IPS-18a (cell line): ENCODE measurements at regions not wholly inside any gene's neighbourhood (a gene's known extent, or its start where the extent isn't known, plus 50 kb on each side); places are given as distances from the start of the nearest gene placed in this dataset.

ENCODE experiments used
- H3K27ac ChIP-seq: one replicate; pipeline ENCODE4 v1.5.1; 2013; ENCODE audit warnings: low read length
- H3K27me3 ChIP-seq: one replicate; pipeline ENCODE4 v1.6.1; 2013; ENCODE audit warnings: mild to moderate bottlenecking, low read length; ENCODE audit not compliant: control insufficient read depth, insufficient read depth
- H3K36me3 ChIP-seq: one replicate; pipeline ENCODE4 v1.6.1; 2013; ENCODE audit warnings: low read depth, low read length; ENCODE audit not compliant: control insufficient read depth
- H3K4me1 ChIP-seq: one replicate; pipeline ENCODE4 v1.6.1; 2013; ENCODE audit warnings: low read depth, low read length; ENCODE audit not compliant: control insufficient read depth
- H3K4me3 ChIP-seq: one replicate; pipeline ENCODE4 v1.5.1; 2013; ENCODE audit warnings: low read length
- H3K9ac ChIP-seq: one replicate; pipeline ENCODE4 v1.6.1; 2013; ENCODE audit warnings: mild to moderate bottlenecking, low read length, moderate library complexity
- H3K9me3 ChIP-seq: one replicate; pipeline ENCODE4 v1.6.1; 2013; ENCODE audit warnings: low read depth, low read length; ENCODE audit not compliant: control insufficient read depth

- Histone ChIP-seq H3K36me3 (no peaks in the 10 kb centered on the region), H3K27ac (no peak overlapping the region)
Measured at GRCh38 chr2:78699696-78700095, 325.8 kb upstream of the REG3G start.

GRCh38 chr2:78701546-78701945 is 324.0 kb upstream of the REG3G start:
- no peak overlapping the region for H3K9ac ChIP-seq
- no peaks in the 10 kb centered on the region for H3K27me3 ChIP-seq
- H3K9me3 ChIP-seq = no peaks in the 10 kb centered on the region
- H3K4me3 ChIP-seq = no peak overlapping the region
- H3K36me3 ChIP-seq = no peaks in the 10 kb centered on the region
- H3K27ac ChIP-seq = no peak overlapping the region
- H3K4me1 ChIP-seq = no peaks in the 10 kb centered on the region

More at GRCh38 chr2:78699696-78700095, 325.8 kb upstream of the REG3G start:
- no peak overlapping the region for H3K4me3 ChIP-seq
- no peaks in the 10 kb centered on the region for H3K27me3 ChIP-seq
- no peak overlapping the region for H3K9ac ChIP-seq
- H3K9me3 ChIP-seq = no peaks in the 10 kb centered on the region
- H3K4me1 ChIP-seq = no peaks in the 10 kb centered on the region

DNA sequence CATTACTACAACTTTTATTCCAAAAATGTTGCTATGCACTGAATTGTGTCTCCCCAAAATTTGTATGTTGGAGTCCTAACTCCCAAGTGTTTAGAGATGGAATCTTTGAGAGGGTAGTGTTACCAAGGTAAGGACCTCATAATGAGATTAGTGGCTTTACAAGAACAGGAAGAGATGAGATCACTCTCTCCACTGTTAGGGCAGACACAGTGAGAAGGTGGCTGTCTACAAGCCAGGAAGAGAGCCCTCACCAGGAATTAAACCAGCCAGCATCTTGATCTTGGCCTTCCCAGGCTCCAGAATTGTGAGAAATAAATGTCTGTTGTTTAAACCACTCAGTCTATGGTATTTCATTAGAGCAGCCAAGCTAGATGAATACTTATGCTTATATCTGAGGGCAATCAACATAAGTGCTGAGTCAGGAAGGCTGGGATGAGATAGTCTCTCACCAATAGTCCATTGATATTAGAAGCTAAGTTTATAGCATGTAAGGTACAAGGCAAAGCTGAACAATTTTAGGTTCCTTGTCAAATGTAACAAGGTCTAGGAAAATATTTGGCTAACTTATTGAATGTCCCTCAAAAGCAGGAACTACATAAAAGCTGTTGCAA is 317.6 kb upstream of the REG3G start:
- no peaks in the 10 kb centered on the region for H3K36me3 ChIP-seq
- H3K9ac ChIP-seq = no peak overlapping the region
- H3K27me3 ChIP-seq = no peaks in the 10 kb centered on the region
- no peaks in the 10 kb centered on the region for H3K4me1 ChIP-seq
- no peak overlapping the region for H3K27ac ChIP-seq
- H3K9me3 ChIP-seq = no peaks in the 10 kb centered on the region
- H3K4me3 ChIP-seq = no peak overlapping the region

DNA sequence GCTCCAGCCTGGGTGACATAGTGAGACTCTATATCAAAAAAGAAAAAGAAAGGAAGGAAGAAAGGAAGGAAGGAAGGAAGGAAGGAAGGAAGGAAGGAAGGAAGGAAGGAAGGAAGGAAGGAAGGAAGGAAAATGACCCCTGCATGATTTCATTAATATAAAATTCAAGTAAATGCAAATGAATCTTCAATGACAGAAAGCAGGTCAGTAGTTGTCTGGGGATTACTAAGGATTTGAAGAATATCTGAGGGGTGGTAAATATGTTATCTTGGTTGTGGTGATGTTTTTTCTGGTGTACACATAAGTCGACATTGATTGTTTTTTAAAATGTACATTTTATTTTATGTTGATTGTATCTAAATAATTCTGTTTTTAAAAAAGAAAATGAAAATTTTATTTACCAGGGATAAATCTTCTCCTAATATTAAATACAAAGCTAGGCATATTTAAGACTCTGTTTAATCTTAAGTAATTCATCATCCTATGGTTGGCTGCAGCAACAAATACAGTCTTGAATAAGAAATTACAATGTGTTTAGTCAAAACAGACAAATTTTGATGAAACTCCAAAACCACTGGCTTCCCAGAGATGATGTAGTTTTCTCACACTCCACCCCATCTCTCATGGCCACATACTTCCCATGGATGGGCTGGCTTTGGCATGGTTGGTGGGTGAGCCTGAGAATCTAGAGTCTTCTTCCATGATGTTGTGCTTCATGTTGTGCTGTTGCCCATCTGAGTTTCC is 314.7 kb upstream of the REG3G start:
- no peaks in the 10 kb centered on the region for H3K27me3 ChIP-seq
- H3K9ac ChIP-seq = no peak overlapping the region
- H3K4me3 ChIP-seq = no peak overlapping the region
- no peaks in the 10 kb centered on the region for H3K9me3 ChIP-seq
- no peak overlapping the region for H3K27ac ChIP-seq
- H3K36me3 ChIP-seq = no peaks in the 10 kb centered on the region
- H3K4me1 ChIP-seq = no peaks in the 10 kb centered on the region

DNA sequence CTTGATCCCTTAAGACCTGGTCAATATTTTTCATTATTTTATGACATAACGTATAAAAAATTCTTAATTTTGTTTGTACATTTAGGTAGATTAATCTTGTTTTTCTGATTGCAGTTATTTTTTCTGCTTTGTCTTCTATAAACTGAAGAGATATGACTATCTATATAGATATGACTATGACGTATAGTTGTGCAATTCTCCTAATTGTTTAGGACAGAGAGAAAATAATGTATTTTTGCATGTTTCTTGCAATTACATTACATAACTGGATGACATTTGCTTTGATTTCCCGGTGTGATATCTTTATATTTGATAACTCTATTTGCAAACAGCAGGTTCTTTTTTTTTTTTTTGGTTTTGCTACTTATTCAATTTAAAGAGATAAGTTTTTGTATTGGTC is 310.2 kb upstream of the REG3G start:
- Histone ChIP-seq H3K4me3 (no peak overlapping the region), H3K9ac (no peak overlapping the region), H3K27ac (no peak overlapping the region), H3K36me3 (no peaks in the 10 kb centered on the region), H3K4me1 (no peaks in the 10 kb centered on the region), H3K27me3 (no peaks in the 10 kb centered on the region), H3K9me3 (no peaks in the 10 kb centered on the region)

GRCh38 chr2:78718024-78718423 is 307.5 kb upstream of the REG3G start:
- H3K4me1 ChIP-seq = no peaks in the 10 kb centered on the region
- no peak overlapping the region for H3K4me3 ChIP-seq
- no peak overlapping the region for H3K9ac ChIP-seq
- no peaks in the 10 kb centered on the region for H3K36me3 ChIP-seq
- no peaks in the 10 kb centered on the region for H3K9me3 ChIP-seq
- no peak overlapping the region for H3K27ac ChIP-seq
- H3K27me3 ChIP-seq = no peaks in the 10 kb centered on the region

GRCh38 chr2:78718473-78718872 is 307.0 kb upstream of the REG3G start:
- no peak overlapping the region for H3K9ac ChIP-seq
- H3K27ac ChIP-seq = no peak overlapping the region
- no peak overlapping the region for H3K4me3 ChIP-seq
- H3K9me3 ChIP-seq = no peaks in the 10 kb centered on the region
- no peaks in the 10 kb centered on the region for H3K36me3 ChIP-seq
- H3K27me3 ChIP-seq = no peaks in the 10 kb centered on the region
- H3K4me1 ChIP-seq = no peaks in the 10 kb centered on the region

DNA sequence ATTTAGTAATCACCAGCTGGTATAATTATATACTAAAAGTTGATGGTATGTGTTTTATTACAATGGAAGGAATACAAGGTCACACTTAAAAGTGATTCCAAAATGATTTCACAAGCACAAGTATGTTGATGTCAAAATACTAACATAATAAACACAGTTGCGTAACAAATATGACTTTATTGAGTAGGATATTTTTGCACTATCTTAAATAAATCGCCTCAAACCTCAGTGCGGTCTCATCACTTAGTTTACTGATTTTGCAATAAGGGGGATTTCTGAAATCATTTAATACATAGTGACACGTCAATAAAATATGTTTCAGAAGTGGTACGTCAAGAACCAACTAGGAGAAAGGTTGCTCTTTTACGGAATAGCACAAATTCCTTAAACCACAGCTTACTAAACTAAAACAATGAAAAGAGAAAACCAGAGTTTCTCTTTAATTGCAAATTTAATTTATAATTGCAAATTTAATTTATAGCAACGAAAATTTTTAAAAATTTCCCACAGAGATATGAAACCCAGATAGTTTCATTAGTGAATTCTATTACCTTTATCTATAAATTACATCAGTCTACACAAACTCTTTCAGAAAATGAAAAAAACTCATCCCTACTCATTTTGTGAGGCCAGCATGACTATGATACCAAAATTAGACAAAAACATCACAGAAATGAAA is 304.0 kb upstream of the REG3G start:
- no peak overlapping the region for H3K27ac ChIP-seq
- no peak overlapping the region for H3K4me3 ChIP-seq
- no peaks in the 10 kb centered on the region for H3K9me3 ChIP-seq
- no peaks in the 10 kb centered on the region for H3K27me3 ChIP-seq
- H3K4me1 ChIP-seq = no peaks in the 10 kb centered on the region
- no peaks in the 10 kb centered on the region for H3K36me3 ChIP-seq
- H3K9ac ChIP-seq = no peak overlapping the region

DNA sequence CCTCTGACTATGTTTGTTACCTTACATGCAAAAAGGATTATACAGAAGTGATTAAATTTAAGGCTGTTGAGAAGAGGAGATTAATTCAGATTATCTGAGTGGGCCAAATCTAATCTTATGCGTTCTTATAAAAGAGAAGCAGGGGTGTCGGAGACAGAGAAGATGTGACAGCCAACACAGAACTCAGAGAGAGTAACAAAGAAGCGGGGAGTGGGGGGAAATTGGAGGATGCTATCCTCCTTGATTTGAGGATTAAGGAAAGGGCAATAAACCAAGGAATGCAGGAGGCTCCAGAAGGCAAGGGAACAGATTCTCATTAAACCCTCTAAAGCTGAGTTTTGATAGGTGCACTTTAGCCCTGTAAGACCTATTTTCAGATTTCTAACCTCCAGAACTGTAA is 291.3 kb upstream of the REG3G start:
- Histone ChIP-seq H3K9me3 (no peaks in the 10 kb centered on the region), H3K36me3 (no peaks in the 10 kb centered on the region)

GRCh38 chr2:78739282-78739681 is 286.2 kb upstream of the REG3G start:
- Histone ChIP-seq H3K9ac (no peak overlapping the region), H3K27ac (no peak overlapping the region), H3K27me3 (no peaks in the 10 kb centered on the region), H3K36me3 (no peaks in the 10 kb centered on the region), H3K4me1 (no peaks in the 10 kb centered on the region), H3K4me3 (no peak overlapping the region), H3K9me3 (no peaks in the 10 kb centered on the region)

More for the DNA sequence above, 291.3 kb upstream of the REG3G start:
- H3K9ac ChIP-seq = no peak overlapping the region
- H3K27ac ChIP-seq = no peak overlapping the region
- H3K4me3 ChIP-seq = no peak overlapping the region
- no peaks in the 10 kb centered on the region for H3K4me1 ChIP-seq
- no peaks in the 10 kb centered on the region for H3K27me3 ChIP-seq

GRCh38 chr2:78749638-78750037 is 275.9 kb upstream of the REG3G start:
- no peaks in the 10 kb centered on the region for H3K27me3 ChIP-seq
- no peak overlapping the region for H3K4me3 ChIP-seq
- no peaks in the 10 kb centered on the region for H3K9me3 ChIP-seq
- no peak overlapping the region for H3K27ac ChIP-seq
- no peak overlapping the region for H3K9ac ChIP-seq
- no peaks in the 10 kb centered on the region for H3K4me1 ChIP-seq
- no peaks in the 10 kb centered on the region for H3K36me3 ChIP-seq
